Hippocampal formation (tissue), 2 donors: ENCODE measurements at regions not wholly inside any gene's neighbourhood (a gene's known extent, or its start where the extent isn't known, plus 50 kb on each side); places are given as distances from the start of the nearest gene placed in this dataset.
"Not testable (repeated sequence)": the region's sequence is repeated elsewhere in the genome, so short reads cannot be mapped to it uniquely, and the experiment has no call there.

Source experiments
- DNase-seq, 2 donors: peaks; one replicate each; lab custom pipeline; 2025; lab: John Stamatoyannopoulos, UW

DNA sequence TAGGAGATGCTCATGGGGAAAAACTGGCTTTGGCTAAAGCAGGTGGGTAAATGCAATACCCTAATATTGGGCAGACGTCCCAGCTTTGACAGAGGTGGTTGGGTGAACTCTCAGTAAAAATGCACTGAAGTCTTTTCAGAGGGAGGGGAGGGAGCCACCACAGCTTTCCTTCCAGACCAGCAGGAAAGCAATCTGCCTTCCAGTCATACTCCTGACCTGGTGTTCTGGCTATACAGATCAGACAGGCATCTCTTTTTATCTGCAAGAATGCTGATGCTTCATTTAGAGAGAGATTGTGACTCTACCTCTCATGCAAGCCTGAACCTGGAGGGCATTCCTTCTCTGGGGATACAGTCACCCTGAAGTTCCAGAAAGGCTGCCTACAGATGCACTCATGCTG, 52.6 kb upstream of the ICA1 start:
- DNase-seq, result no peak

DNA sequence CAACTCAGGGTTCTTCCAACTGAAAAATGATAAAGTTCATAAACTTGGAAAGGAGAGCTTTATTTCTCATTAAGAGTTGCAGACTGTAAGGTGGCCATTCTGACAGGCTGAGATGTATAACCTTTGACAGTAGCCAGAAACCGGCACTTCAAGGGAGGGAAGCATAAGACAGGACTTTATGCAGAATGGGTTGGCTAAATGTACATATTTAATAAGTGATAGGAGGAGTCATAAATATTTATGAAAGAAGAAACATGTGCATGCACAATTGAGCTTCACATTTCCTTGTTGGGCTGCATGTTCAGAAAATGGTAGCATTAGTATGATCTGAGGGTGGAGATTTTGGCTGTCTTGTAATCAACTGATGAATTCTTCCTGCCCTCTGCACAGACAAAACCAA, 57.1 kb upstream of the ICA1 start:
- no peak for DNase-seq

DNA sequence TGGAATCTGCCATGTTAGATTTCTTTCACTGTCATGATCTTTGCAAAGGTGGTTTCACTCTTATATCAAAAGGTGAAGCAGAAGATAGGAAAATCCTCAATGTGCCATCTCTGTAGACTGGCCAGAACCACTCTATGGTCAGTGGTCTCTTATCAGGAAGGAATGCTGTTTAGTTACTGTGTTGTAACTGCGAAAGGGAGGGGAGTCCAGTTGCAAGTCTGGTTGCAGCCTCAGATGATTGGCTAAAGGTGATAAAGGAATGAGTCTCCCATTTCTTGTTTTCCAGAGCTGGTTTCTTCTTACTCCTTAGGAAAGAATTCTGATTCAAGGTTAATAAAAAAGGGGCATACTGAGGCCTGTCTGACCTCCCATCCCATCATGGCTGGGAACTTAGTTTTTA, 58.2 kb upstream of the ICA1 start:
- no peak for DNase-seq

DNA sequence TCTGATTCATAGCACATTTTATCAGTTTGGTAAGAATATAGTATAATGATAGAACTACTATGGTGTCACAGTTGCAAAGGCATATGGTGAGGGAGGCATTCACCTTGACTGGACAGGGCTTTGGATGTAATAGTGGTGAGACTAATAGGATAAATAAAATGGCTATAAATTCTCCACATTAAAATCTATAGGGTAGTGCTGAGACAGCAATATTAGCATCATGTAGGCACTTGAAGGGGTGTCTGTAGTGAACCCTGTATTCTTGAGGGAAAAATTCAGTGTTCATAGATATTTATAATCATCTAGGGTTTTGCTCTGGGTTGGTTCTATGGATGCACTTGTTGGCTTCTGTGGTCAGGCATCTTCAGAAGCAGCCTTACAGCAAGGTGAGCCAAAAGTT, 59.3 kb upstream of the ICA1 start:
- DNase-seq, result no peak

DNA sequence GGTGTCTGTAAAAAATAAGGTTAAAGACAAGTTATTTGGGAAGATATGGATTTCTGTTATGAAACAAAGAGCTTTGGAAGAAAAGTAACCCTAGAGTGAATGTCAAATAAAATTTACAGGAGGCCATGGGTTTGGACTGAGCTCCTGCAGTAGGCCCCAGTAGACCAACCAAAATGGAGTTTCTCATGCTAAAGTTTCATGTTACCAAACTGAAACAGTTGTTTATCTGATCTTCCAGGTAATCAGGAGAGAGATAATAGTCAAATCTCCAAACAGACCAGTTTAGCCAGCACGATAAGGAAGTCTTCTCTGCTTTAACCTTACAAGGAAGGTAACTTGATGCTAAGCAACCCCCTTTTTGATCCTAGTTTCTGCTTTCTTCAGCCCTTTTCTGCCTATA, 60.7 kb upstream of the ICA1 start:
- no peak for DNase-seq

DNA sequence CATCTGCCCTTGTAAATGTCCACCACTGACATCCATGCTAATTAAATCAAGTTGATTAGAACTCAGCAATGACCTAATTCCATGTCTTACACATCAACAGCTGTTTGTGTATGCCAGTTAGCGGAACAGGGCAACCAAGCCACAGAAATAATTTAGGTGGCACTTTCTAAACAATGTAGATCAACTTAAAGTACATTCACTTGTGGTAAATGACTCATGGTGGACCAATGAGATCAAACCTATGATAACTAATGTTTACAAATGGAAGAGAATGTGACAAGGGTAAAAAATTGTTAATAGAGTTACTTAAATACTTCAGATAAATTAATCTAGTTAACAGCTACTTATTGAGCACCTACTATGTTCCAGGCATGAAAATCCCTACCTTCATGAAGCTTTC, 63.1 kb upstream of the ICA1 start:
- no peak for DNase-seq

DNA sequence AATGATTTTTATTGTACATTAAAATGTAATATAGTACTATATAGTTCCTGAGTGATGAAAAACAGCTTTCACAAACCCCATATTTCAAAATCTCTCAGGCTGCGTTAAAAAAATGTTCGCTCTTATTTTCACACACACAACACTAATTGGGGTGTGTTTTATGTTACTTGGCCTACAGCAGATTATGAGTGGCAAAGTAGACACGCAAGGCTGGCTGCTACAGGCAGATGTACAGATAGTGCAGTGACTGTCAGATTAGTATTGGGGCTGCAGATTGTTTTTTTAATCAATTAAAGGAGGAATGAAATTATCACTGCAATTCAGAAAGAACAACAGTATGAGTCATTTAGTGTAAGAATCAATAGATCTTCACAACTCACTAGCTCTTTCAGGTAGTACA, 65.2 kb upstream of the ICA1 start:
- no peak for DNase-seq

DNA sequence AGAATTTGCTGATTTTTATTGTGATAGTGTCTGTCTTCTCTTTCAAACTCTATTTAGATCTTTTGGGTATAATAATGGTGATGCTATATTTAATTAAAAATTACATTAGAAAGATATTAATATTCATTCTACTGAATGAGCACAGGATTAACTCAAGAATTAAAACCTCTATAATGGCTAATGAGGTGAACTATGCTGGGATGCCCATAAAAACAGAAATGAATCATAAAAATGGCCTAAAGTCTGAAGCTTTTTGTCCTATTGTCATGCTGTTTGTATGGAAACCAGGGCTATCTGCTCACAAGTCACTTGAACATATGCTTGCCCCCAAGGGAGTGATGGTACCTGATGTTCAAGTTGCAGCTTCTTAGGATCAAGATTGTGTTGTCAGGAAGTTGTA, 76.2 kb upstream of the ICA1 start:
- no peak for DNase-seq

DNA sequence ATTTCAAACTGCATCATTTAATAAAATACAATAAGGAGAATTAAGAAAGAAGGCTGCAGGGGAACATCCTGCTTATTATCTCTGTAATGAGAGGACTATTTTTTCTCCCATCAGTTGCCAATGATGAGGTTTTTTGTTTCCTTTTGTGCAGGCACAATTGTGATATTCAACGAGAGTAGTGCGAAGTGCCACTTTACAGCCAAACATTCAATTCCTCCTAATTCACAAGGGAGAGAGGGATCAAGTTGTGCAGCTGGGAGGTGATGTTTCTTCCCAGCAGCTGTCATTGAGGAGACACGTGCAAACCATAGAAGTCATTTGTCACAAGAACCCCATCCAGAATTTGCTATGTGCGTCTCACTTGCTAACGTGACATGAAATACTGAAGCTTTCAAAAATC, 81.6 kb upstream of the ICA1 start:
- peak; percentile 2 to 24 for DNase-seq

DNA sequence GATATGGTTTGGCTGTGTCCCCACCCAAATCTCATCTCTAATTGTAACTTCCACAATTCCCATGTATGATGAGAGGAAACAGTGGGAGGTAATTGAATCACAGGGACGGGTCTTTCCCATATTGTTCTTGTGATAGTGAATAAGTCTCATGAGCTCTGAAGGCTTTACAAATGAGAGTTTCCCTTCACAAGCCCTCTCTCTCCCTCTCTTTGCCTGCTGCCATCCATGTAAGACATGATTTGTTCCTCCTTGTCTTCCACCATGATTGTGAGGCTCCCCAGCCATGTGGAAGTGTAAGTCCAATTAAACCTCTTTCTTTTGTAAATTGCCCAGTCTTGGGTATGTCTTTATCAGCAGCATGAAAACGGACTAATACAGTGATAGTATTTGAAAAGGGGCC, 85.4 kb upstream of the ICA1 start:
- DNase-seq, result not testable (repeated sequence)

DNA sequence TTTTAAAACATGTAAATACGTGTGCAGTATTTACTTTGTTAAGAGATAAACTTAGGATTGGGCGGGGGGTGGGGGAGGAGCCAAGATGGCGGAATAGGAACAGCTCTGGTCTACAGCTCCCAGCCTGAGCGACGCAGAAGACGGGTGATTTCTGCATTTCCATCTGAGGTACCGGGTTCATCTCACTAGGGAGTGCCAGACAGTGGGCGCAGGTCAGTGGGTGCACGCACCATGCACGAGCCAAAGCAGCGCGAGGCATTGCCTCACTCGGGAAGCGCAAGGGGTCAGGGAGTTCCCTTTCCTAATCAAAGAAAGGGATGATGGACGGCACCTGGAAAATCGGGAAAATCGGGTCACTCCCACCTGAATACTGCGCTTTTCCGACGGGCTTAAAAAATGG, 81.8 kb upstream of the NXPH1 start:
- DNase-seq, result not testable (repeated sequence)

DNA sequence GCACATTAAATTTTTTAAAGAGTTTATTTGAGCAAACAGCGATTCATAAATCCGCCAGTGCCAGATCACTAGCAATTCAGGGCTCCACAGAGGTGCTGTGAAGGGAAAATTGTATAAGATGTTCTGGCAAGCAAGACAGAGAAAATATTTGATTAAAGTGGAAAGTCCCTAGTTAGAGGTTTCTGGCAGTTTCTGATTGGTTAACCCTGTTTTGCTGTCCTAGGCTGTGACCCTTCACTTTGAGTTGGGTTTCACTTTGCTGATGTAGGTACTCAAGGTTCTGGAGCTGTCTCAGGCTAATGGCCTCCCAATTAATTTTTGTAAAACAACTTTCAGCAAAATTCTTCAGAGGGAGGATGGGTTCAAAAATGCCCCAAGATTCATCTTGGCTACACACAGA, 79.4 kb upstream of the NXPH1 start:
- no peak for DNase-seq

DNA sequence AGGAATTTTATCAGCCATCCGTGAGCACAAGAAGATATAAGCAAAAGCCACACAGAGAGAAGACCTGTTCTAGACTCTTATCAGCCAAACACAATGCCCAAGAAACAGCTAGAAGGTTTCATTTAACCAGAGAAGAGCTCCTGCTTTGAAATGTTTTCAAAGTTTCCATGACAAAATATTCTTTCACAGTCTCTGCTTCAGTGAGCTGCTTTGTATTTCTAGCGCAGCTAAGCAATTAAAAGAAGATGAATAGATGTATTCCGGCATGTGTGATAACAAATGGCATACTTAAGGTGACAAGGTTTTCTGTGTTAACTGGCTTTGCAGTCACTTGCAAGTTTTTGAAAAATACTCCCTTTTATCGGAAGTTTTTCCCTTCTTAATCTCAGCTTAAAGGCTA, 78.9 kb upstream of the NXPH1 start:
- no peak for DNase-seq

DNA sequence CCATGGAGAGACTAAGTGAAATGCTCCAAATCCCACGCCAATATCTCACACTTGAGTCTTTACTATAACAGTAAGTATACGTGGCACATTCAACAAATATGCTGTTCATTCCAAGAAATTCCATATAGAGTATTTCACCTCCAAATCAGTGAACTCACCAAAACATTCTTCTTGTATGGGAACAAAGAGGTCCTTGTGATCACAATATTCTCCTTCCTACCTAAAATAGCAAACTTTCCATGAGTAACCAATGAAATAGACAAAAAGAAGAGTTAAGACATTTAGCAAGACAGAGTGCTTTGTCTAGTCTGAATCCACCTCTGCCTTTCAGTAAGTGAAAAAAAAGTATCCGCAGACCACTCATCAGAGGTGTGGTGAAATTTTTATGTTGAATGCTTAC, 77.3 kb upstream of the NXPH1 start:
- DNase-seq, result no peak

DNA sequence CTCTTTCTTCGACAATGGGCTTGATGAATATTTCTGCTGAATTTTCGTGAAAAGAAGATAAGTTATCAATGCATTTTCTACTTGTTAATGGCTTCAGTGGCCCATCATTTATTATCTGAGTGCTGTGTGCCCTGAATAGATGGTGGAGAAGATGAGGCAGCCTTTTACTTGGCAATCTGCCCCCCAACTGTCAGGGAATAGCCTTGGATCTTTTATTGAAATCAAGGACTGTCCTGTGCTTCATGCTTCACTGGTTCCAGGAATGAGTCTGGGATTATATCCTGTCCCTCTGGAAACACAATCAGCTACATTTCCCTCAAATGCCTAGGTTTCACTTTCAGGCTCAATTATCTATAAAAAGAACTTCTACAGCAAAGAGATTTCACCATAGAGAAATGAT, 75.9 kb upstream of the NXPH1 start:
- DNase-seq, result no peak

DNA sequence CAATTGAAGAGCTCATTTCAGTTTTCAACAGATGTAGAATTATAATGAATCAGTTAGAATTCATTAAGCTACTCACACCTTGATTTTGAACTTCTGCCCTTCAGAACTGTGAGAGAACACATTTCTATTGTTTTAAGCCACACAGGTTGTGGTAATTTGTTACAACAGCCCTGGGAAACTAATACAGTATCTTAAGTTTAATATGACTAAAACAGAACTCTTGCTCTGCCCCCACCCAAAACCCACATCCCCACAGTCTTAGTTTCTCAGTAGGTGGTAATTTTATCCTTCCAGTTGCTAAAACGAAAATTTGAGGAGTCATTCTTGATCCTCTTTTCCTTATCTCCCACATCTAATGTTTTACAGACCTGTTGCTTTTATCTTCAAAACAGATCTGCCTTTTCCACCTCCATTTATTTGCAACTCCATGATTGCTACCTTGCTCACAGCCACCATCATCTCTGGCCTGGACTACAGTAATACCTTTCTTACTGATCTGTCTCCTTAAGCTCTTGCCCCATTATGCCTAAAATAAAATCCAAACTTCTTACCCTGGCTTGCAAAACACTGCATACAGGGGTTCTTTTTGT, 72.8 kb upstream of the NXPH1 start:
- DNase-seq, result no peak

DNA sequence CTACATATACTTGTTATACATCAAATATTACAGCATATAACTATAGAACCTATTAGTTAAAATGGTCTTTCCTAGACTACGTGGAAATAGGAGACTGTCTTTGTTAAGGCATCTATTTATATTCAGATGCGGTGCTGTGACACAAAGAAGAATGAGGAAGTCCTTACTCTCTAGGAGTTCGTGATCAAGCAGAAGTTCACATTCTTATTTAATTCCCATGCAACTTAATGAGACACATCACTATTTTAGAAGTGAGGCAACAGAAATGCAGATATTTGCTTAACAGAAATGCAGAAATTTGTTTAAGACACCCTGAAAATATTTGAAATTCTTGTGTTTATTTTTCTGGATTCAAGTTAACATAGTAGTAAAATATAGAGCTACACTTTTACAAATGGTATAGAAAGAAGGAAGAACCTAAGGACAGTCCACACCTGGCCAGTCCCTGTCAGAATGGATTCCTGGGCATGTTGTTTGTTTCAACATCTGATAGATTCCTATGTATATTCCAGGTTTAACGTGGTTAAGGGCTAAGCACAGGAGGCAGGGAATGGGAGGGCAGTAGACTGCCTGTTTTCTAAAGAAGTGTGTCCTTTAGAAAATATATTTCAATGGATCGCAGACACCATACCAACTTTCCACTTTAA, 70.6 kb upstream of the NXPH1 start:
- no peak for DNase-seq

DNA sequence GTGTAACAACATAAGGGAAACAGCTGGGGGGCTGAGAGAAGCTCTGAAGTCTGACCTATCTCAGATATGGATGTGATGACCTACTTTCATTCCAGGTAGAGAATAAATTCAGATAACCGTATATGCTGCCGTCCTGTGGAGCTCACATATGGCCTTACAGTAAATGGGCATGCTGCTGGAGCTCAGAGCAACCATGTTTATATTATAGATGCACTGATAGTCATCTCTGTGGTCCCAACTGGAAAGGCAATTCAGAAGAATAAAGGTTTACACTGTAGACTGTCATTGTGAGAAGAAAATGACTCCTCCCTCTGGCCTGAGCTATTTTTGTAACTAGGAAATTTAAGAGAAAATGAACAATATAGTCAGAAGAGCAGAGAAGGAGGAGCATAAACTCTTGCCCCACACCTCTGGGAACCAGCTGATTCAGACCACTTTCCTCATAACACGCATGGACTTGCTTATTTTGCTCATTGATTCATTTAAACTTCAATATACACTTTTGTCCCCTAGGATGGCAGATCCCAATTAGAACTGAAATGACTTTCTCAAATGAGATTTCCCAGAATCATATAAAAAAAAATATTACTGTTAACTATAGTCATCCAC, 69.9 kb upstream of the NXPH1 start:
- no peak for DNase-seq

DNA sequence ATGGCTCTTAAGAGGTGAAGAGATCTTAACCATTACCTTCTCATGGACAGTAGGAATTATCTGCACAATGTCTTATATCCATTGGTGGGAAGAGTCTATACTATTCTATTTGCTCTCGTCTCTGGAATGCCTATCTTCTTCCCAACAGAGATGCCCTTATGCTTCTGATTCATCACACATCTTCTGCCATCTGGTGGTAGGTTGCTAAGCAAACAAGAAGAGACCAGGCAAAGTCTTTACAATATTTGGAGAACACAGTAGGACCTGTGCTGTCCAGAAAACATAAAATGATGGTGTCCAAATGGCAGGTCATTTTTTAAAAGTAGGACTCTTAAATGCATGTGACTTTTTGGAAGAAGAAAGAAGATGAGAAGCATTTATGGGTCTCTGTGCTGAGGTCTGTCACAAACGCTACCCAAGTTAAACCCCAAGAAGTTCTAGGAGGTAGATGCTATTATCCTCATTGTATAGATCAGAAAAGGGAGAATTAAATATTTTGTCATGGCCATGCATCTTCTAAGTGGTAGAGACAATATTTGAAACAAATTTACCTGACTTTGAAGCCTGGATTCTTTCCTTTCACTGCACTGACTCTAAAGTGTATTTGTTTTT, 67.8 kb upstream of the NXPH1 start:
- peak in 1 of 2 donors; percentile 62 for DNase-seq

DNA sequence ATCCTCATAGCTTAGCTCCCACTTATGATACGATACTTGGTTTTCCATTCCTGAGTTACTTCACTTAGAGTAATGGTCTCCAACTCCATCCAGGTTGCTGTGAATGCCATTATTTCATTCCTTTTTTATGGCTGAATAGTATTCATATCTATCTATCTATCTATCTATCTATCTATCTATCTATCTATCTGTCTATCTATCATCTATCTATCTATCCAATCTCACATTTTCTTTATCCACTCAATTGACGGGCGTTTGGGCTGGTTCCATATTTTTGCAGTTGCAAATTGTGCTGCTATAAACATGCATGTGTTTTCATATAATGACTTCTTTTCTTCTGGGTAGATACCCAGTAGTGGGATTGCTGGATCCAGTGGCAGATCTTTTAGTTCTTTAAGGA, 65.4 kb upstream of the NXPH1 start:
- DNase-seq, result not testable (repeated sequence)

DNA sequence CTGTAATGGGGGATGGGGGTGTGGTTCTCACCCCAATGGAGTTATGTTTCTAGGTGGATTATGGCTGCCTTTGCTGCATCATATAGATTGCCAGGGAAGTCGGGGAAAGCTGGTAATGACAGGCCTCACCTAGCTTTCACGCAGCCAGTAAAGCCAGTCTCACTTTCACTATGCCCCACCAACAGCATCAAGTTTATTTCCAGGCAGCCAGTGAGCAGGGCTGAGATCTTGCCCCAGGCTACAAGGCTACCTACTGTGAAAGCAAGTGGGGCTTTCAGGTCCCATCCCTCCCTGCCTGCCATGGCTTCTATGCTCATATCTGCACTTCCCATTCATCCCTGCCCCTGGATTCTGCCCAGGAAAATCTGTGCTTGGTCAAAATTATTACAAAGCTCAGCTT, 61.7 kb upstream of the NXPH1 start:
- DNase-seq, result no peak

DNA sequence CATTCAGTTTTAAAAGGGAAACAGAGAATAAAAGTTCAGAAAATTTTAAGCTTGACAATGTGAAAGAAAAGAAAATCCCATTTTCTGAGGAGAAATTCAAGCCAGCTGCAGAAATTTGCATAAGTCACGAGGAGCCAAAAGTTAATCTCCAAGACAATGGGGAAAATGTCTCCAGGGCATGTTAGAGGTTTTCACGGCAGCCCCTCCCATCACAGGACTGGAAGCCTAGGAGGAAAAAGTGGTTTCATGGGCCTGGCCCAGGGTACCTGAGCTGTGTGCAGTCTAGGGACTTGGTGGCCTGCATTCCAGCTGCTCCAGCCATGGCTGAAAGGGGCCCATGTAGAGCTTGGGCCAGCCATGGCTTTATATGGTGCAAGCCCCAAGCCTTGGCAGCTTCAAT, 59.6 kb upstream of the NXPH1 start:
- DNase-seq, result no peak

DNA sequence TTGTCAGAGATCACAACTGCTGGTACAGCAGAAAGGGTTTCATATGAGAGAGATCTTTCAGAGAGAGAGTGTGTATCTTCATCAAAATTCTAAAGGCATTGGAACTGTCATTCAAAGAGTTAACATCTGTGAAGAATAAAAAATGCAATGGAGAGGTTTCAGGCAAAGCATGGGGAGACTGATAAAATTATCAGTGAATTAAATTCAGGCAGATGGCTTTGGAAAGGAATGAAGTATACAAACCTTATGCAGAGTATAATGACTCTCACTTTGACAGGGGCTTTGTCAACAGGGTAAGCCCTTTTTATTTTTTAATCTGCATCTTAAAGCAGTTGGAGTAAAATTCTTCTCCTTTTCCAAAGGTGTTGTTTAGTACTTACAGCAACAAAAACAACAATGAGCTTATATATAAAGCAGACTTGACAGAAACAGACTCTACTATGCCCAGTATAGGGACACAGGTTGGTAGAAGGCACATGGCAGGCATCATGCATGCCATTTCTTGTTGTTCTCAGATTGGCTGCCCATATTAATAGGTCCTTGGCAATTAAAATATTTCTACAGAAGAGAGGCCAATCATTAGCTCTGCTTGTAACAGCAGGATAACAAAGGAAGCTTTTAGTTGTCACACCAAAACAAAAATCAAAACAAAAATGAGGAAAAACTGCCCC, 54.9 kb upstream of the NXPH1 start:
- no peak for DNase-seq
